Activated gamma-delta T cell (primary cell): ENCODE measurements at regions not wholly inside any gene's neighbourhood (a gene's known extent, or its start where the extent isn't known, plus 50 kb on each side); places are given as distances from the start of the nearest gene placed in this dataset.

Experiments
- DNase-seq: peaks from one replicate; lab custom pipeline; 2025; lab: John Stamatoyannopoulos, UW

DNA sequence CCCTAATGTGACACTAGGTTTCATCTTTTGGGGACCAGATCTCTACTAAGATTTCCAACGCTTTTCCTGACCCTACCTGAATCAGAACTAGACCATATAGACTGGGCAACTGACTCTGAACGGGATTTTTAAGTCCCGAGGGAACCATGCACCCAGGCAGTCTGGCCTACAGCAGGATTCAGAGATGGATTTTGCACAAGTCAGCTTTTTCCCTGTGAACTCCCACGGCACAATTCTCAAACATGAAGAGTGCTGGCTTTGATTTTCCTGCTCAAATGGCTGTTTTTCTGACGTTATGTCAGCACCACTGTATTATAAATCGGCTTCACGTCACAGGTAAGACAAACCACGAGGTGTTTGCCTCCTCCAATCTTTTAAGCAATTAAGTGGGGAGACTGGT lies 409.1 kb downstream of the TCERG1L start:
- DNase-seq: no peak

DNA sequence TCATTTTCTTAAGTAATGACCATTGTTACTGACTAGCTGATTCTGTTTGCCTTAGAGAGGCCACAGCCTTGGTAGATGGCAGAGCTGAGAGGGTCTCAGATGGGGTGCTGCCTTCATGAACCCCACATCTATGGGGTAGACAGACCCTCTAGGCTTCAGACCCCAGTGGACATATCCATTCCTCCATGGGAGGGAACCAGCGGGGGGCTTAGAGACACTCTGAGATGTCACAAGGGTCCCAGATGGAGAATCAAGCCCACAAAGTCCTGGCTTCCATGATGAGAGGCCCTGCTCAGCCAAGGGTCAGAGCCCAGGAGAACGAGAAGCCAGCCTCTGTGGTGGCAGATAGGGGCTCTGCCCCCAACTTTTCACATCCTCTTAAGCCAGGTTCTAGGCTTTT lies 408.6 kb downstream of the TCERG1L start:
- no peak for DNase-seq

DNA sequence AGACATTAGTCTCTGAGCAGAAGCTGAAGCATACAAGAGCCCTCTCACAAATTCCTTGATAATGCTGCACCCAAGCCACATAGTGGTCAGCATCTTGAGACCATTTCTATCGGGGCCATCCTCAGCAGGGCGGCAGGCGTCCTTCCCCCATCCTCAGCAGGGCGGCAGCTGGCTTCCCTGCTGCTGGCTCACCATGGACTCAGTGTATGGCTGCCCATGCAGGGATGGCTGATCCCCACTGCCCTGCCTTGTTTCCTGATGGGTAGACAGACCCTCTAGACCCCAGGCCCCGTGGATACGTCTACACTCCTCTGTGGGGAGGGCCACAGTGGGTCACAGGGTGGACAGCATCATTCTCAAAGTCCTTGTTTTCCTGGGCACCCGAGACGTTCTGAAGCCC lies 406.8 kb downstream of the TCERG1L start:
- no peak for DNase-seq

DNA sequence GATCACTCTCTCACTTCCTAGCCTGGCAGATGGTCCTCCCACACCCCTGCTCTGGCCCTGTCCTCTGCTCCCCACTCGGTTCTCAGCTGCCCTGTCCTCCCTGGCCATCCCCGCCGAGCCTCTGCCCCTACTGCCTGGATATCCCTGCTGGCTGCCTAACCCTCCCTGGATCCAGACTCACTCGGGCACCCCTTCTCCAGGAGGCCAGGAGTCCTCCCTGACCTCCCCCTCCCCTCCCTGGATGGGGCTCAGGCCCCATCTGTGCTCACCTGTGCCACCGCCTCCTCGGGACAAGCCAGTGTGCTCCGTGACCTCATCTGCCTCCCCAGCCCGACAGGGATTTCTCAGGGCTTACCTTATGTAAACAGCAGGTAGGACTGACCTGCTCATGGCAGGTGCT lies 406.1 kb downstream of the TCERG1L start:
- DNase-seq: no peak

DNA sequence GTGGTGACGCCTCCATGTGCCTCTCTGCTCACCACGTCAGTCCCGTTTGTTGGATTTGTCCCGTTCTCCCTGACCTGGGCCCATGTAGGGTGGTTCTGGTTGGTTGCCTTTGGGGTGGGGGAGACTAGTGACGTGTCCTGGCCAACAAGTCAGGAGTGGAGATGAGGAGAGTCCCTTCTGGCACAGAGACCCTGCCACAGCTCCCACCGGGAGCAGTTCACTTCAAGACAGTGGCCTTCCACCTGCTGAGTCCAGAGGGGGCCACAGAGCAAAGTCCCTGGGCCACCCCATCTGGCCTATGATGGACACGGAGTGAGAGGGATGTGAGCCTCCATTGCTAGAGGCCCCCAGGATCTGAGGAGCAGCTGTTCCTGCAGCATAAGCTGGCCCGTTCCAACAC lies 405.6 kb downstream of the TCERG1L start:
- DNase-seq: no peak

DNA sequence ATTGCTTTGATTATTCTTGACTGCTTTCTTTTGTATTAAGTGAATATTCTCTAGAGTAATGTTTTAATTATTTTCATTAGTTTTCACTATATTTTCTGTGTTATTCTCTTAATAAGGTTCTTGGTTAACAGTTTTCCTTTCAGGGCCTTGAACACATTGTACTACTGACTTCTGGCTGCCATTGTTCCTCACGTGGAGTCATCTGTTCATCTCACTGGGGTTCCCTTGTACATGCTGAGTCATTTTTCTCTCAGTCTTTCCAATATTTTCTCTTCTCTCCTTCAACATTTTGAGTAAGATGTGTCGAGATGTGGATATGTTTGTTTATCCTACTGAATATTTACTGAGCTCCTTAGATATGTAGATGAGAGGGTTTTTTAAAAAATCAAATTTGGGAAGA lies 400.7 kb downstream of the TCERG1L start:
- no peak for DNase-seq

DNA sequence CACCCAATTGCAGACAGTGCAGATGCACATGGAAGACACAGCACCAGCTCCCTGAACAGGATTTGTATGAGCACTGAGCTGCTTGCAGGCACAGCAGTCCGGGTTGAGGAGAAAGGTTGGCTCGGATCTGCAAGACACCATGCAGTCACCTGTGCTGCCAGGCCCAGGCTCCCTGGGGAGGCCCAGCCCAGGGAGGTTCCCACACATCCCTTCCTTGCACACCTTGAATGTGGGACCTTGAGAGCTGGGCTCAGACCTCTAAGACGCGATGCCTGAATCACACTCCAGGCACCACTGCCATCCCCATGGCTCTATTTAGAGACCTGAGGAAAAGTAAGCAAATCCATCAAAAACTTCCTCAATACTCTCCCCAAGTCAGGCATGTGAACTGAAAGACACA lies 397.7 kb downstream of the TCERG1L start:
- DNase-seq: no peak

DNA sequence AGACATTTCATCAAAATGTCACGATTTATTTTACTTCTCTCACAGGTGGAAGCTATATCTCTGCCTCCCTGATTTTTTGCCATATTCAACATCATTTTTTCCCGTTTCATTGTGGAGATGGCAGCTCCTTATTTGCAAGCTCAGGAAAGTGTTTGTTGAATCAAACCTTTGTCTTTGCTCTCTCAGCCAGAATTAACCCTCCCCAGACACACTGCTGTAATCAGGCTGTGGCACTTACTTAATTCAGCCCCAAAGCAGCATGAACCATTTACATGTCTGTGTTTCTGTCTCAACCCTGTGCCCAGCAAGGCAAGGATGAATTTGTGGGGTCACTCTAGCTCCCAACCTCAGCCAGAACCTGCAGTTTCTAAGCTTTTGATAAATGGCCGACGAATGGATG lies 397.2 kb downstream of the TCERG1L start:
- DNase-seq: no peak

DNA sequence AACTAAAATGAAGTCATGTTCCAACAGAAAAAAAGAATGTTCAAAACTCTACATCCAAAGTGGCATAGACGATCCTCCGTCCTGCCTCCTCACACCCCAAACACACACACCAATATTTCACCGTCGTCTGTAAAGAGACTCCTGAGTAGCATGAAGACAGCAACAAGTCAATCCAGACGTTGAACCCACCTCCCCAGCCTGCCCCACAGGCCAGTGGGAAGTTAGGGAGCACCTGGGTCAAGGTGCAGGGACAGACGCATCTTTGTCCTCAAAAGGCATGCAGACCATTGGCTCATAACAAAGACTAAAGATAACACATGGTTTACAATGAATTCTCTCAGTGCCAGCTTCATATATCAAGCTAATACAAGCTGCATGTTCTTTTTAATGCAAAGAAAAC lies 396.5 kb downstream of the TCERG1L start:
- no peak for DNase-seq

DNA sequence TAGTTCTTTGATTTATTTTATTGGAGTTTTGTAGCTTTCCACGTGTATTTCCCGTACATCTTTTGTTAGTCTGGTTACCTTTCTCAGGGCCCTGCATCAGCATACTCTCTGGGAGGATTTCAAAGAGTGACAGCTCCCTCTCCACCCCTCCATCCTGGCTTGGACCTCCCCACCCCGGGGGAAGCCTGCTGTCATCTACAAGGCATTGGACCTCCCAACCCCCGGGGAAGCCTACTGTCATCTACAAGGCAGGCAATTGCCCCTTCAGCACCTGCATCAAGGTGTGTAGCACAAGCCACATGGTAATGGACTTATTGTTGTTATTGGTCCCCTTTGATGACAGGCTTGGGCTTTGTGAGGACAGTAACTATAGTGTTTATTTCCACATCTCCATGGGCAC lies 390.1 kb downstream of the TCERG1L start:
- no peak for DNase-seq

DNA sequence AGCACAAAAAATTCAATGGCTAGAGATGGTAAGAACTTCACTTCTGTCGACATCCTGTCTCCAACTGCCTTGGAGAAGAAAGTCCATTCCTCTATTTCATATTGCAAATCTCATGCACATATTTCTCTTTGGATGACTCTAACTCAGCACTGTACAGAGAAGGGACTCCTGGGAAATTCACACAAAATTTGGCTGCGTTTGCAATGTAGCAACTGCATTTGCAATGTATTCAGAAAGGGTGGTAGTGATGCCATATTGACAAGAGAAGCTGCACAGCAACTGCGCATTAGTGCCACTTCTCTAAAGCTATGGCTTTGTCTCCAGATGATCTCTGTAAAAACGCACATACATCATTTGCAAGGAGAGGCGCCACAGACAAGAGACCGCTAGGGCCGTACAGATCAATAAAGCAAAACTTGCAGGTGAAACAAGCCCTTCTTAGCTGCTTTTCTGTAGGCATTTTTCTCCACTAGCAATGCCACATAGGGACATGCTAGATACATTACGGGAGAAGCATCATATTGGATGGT lies 389.5 kb downstream of the TCERG1L start:
- no peak for DNase-seq

DNA sequence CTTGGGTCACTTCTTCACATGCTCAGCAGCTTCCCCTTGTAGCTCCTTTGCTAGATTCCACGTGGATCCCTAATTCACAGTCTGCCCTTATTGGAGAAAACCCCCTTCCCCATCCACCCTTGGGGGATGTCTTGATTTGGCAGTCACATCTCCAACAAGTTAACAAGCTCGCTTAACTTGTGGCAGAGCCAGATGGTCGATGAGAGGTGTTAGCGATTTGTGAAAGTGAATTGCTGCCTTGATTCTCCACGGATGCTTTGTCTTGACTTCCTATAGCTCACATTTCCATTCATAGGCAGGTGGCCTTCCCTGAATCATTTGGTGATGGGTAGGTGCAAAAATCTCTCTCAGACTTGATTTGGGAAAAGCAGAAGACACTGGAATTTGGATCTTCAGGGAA lies 387.9 kb downstream of the TCERG1L start:
- no peak for DNase-seq

DNA sequence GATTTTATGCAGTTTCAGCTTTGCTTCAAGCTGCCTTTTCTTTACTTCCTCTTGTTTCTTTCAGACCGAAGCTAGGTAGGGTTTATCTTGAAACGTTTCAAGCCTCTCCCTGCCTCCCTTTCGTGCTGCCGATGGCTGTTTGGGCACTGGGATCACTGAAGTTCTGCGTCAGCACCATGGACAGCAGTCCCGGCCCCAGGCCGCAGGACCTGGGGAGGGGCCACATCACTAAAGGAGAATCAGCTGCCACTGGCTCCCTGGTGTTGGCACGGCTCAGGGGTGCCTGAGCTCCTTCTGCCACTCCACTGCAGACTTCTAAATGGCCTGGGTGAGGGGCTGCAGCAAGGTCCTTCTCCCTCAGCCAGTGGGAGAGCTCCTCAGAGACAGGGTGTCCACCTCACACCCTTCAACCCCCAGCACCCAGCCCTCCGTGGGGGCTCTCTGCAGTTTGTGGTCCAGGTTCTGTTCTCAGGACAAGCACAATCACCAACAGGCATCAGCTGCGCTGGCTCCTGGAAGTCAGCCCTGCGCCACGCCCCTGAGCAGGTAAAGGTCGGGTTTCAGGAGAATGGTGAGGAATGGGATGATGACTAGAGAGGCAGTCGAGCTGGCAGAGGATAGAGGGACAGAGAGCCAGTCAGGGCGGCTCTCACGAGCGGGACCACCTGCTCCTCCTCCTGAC lies 387.2 kb downstream of the TCERG1L start:
- no peak for DNase-seq

DNA sequence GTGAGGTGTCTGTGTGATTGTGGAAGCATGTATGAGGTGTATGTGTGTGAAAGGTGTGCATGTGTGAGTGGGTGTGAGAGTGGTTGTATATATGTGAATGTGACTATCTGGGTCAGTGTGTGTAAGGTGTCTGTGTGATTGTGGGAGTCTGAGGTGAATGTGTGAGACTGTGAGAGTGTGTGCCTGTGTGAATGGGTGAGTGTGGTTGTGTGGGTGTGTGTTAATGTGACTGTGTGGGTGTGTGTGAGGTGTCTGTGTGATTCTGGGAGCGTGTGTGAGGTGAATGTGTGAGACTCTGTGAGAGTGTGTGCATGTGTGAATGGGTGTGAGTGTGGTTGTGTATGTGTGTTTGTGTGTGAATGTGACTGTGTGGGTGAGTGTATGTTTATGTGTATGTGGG lies 385.1 kb downstream of the TCERG1L start:
- DNase-seq: no peak

DNA sequence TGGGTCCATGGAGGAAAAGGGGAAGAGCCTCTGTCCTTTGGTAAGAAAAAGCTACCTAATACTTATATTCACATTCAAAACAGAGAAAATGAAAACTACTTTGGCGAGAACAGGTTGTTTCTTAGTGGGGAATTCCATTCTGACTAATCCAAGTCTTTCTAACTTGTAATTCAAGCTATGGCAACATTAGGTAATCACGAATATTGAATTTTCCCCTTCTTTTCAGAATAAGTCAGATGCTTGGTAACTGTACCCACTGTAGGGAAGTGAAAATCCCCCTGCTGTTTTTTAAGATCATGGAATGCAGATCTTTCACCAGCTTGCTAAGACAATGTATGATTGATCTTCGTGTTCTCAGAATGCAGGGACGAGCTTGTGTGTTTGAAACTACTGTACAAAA lies 384.4 kb downstream of the TCERG1L start:
- DNase-seq: no peak

DNA sequence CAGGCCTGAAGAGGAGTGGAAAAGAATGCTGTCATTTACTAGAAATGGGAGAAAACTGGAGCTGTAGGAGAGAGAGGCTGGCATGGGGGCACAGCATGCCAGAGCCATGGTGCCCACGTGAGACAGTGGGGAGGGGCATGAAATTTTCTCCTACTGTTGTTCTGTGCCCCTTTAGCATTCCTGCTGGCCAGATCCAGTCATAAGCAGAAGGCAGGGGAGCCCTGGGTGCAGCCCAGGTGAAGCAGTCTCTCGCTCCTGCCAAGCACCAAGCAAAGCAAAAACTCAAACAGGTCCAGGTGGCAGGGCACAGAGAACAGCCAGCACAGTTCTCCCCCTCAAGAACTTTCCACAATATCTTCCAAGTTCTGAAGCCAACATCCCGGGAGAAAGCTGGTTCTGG lies 383.2 kb downstream of the TCERG1L start:
- no peak for DNase-seq

DNA sequence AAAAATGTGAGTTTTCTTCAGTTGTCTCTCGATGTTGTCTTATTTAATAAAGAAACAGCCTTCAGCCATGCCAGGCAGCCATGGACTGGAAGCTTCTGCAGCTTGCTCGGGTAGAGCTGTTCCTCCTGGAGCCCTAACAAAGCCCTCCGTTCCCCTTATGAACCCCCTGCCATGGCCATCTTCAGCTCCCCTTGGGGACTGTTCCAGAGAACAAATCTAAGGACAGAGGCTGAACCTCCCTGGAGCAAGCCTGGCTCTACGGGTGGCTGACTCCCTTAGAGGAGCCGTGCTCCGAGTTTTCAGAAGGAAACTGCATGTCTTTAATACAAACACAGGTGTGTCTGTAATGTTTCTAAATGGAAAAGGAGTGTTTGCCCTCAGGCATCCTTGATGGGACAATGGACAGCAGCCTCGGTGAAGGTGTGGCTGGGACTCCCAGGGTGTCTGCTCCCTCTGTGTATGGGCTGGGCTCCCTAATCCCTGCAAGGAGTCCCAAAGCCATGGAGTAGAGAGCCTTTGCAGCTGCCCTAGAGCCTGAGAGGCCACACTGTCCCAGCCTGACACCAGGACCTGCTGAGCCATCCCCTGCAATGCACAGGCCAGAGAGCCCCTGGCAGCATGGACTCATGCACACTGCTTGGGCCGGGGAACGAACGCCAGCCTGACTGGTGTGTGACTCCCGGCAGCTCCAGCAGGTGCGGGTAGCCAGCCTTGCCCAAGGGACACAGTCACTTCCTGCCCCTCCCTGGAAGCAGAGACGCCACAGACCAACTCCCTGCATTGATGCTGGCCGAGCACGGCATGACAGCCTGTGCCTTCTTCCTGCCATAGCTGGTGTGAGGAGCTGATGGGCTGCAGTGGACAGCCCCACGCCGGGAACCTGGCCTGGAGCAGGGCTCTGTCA lies 381.8 kb downstream of the TCERG1L start:
- DNase-seq: no peak

DNA sequence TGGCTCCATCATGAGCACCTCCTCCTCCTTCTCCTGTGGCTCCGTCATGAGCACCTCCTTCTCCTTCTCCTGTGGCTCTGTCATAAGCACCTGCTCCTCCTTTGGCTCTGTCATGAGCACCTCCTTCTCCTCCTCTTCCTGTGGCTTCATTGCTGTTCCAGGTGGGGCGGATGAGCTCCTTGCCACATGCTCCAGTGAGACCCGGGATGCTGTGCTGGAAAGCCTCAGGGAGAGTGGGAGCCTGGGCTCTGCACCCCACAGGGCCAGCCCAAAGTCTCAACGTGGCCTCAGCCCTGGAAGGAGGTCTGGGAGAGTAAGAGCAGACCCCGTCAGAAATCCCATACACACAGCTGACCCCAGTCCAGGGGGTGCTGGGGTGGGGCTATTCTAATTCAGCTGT lies 380.7 kb downstream of the TCERG1L start:
- no peak for DNase-seq

DNA sequence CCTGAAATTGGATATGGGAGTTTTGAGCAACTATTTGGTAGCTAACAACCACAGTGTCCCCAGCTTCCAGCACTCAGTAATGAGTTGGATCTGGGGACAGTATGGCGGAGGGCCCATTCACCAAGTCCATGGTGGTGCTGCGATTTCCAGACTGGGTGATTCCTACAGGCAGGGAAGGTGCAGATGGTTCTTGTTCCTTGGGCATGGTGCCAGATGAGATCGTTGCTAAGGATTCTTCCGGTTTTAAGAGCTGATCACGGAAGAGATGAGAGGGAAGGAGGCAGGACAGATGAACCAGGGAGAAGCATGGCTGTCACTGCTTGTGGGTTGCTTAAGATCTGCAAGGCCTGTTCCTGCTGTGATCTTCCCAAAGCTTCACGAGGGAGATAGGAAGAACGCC lies 380.3 kb downstream of the TCERG1L start:
- DNase-seq: no peak

DNA sequence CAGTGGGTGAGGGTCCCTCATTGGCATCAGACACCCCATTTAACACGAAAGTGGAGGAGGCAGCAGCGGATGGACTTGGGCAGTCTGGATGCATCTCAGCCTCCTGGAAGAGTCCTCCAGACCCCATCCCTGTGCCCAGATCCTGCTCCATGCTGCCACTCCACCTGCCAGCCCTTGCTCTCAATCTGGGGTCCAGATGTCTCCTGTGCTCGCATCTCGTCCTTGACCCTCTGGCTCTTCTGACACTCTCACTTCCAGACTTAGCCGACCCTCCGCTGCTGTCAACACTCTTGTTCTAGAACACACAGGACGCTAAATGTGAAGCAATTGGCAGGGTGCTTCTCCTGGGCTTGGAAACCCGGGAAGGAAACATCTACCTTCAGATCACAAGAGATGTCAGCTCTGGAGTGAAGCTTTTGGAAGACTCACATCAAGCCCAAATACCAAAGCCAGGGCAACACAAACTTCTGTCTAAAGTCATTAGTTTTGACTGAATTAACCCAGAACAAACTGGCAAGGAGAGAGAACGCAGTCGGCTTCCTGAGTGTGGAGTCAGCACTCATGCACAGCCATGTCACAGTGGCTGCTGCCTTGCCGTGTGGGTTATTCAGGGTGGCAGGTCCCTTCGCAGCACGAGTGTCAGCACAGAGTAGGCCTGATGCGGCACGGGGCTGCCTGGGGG lies 379.1 kb downstream of the TCERG1L start:
- no peak for DNase-seq

DNA sequence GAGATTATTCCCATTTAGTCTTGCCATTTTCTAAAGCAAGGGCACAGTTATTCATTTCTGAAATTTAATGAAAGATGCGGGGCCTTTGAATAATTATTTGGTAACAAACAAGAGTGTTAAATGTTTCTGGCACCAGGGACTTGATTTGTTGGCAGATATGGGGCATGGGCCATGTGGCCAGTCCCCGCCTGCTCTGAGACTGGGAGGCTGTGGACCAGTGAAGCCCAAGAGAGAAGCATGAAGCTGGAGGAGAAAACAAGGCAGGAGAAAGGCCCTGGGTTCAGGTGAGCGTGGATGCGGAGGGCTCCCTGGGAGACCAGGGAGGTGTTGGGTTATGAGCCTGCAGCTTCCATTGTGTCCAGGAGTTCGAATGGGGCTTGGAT lies 378.5 kb downstream of the TCERG1L start:
- no peak for DNase-seq

DNA sequence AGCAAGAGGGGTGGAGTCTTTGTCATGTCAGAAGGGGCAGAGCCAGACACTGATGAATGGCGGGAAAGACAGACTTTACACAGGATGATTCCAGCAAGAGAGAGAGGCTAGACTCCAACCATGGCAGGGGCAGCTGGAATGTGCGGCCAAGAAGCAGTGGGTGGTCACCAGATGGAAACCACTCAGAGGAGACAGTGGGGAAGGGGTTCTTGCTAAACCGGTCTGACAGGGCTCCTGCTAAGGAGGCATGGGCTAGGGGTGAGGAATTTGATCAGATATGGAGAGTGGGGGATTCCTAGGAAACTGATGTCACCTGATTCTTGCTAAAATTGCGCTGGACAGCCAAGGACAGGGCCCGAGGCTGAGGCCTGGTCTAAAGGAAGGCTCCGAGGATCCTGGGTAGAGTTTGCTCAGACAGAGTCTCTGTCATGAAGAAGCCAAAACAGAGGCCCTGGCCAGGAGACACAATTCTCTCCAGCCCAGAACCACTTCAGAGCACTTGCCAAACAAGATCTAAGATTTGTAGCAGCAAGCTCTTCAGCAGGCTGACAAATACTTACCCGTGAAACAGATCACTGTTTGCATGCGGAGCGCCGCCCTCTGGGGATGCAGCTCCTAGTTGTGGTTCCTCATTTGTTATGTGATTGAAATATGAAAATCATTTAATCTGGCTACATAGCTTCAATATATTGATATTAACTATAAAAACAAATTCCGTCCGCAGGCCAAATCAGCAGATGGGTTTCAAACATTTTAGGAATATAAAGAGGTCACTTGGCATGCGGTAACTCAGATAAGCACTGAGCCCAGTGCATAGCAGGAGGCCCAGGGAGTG lies 377.0 kb downstream of the TCERG1L start:
- no peak for DNase-seq
